PFSK-1 (cell line): ENCODE measurements at regions not wholly inside any gene's neighbourhood (a gene's known extent, or its start where the extent isn't known, plus 50 kb on each side); places are given as distances from the start of the nearest gene placed in this dataset.

Source experiments
- POLR2AphosphoS5 ChIP-seq: IDR thresholded peaks from 2 replicates; pipeline ENCODE4 v1.6.1; 2012; ENCODE audit warnings: low read depth, mild to moderate bottlenecking, control low read depth, low read length, moderate library complexity
- SIN3A ChIP-seq: IDR thresholded peaks from 2 replicates; pipeline ENCODE4 v1.6.1; 2012; ENCODE audit warnings: mild to moderate bottlenecking, low read length, moderate library complexity, borderline replicate concordance; ENCODE audit not compliant: insufficient read depth

DNA sequence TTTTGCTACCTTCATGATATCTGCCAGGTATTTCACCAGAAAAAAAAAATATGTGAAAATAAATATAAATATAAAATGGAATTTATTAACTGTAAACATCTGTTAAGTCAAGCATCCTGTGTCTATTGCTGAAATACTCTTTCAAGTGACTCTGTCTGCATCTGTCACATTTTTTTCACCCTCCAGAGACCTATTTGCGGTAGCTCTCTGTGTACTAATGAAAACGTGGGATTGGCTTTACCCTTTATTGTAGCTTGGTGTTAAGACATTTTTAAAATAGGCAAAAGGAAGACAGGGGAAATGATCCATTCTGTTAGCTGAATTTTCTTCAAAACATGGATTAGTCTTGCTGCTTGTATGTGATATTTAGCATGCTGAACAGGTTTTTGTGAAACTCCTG, 536.0 kb upstream of the WWC1 start:
- no peak for TF ChIP-seq SIN3A
- no peak for TF ChIP-seq POLR2AphosphoS5
